ENCODE measurements at regions not wholly inside any gene's neighbourhood (a gene's known extent, or its start where the extent isn't known, plus 50 kb on each side); places are given as distances from the start of the nearest gene placed in this dataset.

DNA sequence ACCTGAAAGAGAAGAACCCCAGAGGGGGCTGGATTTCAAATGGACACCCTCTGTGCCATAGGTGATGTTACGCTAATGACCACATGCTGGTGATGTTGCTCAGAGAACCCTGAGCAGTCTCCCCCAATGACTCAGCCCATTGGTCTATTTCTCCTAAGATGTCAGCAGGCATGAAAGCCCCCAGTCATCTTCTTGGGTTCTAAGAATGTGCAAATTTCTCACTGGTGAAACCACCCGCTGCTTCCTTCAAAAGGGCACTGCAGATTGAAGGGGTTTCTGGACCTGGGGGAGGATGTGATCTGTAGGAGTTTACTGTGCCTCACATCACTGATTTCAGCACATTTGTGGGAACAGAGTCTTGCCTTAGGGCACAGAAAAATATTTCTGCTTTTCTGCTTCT lies 298.4 kb upstream of the MOCS1 start:
- TF ChIP-seq, protein P1, sequence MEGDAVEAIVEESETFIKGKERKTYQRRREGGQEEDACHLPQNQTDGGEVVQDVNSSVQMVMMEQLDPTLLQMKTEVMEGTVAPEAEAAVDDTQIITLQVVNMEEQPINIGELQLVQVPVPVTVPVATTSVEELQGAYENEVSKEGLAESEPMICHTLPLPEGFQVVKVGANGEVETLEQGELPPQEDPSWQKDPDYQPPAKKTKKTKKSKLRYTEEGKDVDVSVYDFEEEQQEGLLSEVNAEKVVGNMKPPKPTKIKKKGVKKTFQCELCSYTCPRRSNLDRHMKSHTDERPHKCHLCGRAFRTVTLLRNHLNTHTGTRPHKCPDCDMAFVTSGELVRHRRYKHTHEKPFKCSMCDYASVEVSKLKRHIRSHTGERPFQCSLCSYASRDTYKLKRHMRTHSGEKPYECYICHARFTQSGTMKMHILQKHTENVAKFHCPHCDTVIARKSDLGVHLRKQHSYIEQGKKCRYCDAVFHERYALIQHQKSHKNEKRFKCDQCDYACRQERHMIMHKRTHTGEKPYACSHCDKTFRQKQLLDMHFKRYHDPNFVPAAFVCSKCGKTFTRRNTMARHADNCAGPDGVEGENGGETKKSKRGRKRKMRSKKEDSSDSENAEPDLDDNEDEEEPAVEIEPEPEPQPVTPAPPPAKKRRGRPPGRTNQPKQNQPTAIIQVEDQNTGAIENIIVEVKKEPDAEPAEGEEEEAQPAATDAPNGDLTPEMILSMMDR (IDR thresholded peaks at IDR 0.05; ENCODE audit: low read depth, low read length), result no peak
- TF ChIP-seq POLR2A (IDR thresholded peaks at IDR 0.05; ENCODE audit: extremely low read depth, insufficient read length), result no peak
- no peak for TF ChIP-seq MYC (IDR thresholded peaks at IDR 0.05; ENCODE audit: low read depth, low read length)

Data from NB4 (cell line).